Stimulated activated CD4-positive, alpha-beta T cell treated with anti-CD3 and anti-CD28 coated beads, Interleukin-2, amount 100 ng/mL, for 24 hours (primary cell): ENCODE measurements at regions not wholly inside any gene's neighbourhood (a gene's known extent, or its start where the extent isn't known, plus 50 kb on each side); places are given as distances from the start of the nearest gene placed in this dataset.

ENCODE experiments used
- DNase-seq, 2 donors: peaks; one replicate each; pipeline ENCODE4 v3.0.0-alpha.2; 2020

DNA sequence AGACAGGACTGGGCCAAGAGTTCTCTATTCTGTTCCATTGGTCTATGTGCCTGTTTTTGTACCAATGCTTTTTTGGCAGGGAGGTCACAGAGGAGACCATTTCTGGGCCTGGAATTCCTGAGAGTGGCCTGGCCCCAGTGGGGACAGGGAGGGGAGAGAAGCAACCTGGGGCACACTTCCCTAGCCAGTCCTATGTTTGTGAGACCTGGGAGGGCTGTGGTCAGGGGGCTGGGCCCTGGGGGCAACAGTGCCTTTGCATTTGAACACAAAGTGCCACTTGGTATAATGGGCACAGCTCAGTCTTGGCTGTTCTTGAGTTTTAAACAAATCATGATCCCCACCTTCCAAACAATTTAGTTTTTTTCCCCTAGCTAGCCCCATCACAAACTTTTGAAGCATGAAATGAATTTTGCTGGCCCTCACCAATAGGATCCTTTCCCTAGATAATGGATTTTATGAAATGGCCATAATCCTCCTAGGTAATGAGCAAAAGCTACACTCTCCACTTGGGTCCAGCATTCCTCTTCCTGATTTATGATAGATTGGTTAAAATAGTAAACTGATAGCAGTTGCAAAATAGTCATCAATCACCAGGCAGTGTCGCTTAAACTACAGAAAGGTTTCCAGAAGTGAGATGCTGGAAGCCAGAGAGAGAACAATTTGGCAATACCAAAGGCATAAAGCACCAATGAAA is 133.5 kb downstream of the GLI2 start:
- no peak for DNase-seq

DNA sequence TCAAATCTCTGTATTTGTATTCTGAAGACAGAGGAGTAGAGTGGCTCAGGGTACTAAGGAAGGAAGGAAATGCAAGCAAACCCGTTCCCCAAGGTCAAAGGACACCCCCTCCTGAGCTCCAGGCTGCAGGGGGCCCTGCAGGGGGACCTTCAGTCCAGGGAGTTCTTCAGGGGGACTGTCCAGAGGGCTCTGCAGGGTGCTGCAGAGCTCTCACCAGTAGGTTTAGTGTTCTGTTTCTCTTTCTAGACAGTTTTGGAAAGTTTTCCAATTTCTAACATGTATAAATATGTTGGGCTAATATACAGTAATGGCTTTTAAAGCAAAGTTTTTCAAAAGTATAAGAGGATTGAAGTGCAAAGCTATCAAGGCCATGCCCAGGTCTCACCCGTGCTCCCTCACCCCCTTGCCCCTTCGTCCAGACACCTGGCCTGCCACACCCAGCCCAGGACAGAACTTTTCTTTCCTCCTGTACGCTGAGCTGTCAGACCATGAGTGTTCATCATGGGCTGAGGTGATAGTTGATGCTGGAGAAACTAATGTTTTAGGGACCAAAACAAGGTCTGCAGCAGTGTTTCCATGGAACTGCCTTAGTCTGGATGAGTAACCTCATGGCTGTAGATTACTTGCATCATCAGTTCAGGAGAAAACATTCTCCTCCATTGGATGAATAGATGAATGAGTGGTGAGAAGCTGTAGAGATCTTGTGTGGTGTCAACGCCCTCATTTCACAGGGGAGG is 134.2 kb downstream of the GLI2 start:
- DNase-seq = no peak

DNA sequence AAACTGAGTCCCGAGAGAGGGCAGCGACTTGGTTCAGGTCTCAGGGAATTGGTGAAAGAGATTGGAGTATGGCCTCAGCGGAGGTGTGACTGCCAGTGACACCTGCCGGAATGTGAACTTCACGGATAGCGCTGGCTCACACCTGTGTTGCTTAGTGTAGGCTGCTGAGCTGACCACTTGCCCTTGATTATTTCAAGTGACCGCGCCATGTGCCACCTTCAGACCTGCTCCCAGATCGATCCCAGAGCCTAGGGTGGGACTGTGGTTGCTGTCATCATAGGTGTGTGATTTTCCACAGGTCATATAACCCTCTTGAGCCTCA is 134.8 kb downstream of the GLI2 start:
- no peak for DNase-seq

GRCh38 chr2:120871016-120871635 is 135.5 kb downstream of the GLI2 start:
- no peak for DNase-seq

- DNase-seq = no peak
These were observed 136.4 kb downstream of the GLI2 start for GRCh38 chr2:120871881-120872620.

DNA sequence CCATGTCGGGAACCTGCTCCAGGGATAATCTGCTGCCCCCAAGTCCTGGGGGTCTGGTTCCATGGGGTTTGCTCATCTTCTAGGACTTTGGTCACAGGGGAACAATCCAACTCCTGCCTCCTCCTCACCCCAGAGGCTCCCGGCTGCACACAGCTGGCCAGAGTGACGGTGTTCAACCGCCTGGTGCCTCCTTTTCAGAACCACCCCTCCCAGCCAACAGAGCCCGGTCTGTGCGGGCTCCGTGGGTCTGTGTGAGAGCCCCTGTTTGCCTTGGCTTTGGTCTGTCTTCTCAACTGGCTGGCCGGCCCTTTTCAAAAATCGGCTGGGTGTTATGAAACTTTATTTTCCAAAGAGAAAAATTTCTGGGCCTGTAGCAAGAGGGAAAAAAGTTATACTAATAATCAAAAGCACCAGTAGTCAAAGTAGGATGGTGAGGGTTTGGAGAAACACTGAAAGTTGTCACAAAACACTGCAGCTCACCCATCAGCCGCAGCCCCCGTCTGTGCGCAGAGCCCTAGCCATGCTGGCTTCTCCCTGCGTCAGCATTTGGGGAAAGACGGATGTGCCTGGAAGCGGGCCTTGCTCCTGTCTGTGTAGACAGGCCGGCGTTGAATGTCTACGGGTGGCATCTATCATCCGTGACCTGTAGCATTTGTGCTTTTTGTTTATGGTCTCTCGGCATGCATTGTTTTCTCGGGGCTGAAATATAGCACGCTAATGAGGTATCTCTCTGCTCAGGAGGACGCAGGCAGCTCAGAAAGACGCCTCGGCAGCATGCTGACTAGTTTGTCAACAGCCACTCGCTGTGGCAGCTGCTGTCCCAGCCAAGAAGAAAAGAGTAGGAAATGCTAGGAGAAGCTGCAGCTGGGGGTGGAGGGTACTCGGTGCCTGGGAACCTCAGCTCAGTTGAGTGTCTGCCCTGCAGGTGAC is 138.6 kb downstream of the GLI2 start:
- no peak for DNase-seq

DNA sequence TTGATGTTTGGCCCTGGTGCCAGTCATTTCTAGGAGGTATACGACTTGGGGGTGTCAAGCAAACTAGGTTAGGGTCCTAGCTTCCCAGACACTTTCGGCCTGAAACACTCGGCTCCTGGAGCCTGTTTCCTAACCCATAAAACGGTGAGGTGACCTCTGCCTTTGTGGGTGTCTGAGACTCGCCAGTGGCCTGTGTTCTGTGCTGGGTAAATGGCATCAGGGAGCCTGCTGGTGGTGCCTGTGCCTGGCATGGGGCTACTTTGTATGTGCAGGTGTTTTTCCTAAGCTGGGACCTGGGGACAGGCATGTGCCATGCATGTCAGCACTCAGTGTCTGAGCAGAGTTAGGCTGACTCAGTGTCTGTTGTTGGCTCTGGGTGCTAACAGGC is 139.2 kb downstream of the GLI2 start:
- DNase-seq = no peak

DNA sequence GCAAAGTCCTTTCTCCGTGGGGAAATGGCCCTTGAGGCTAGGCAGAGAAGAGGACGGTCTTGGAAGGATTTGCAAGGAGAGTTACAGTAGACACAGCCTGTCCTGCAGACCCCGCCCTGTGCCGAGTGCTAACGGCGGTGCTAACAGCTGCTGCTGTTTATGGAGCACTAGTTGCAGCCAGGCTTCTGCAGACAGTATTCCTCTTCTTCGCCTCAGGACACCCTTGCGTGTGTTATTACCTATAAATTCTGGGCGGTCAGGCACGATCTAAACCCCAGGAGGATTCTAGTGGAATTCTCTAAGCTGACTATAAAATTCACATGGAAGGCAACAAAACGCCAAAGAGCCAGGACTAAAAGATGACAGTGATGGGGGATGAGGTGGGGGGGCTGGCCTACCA is 139.8 kb downstream of the GLI2 start:
- no peak for DNase-seq

DNA sequence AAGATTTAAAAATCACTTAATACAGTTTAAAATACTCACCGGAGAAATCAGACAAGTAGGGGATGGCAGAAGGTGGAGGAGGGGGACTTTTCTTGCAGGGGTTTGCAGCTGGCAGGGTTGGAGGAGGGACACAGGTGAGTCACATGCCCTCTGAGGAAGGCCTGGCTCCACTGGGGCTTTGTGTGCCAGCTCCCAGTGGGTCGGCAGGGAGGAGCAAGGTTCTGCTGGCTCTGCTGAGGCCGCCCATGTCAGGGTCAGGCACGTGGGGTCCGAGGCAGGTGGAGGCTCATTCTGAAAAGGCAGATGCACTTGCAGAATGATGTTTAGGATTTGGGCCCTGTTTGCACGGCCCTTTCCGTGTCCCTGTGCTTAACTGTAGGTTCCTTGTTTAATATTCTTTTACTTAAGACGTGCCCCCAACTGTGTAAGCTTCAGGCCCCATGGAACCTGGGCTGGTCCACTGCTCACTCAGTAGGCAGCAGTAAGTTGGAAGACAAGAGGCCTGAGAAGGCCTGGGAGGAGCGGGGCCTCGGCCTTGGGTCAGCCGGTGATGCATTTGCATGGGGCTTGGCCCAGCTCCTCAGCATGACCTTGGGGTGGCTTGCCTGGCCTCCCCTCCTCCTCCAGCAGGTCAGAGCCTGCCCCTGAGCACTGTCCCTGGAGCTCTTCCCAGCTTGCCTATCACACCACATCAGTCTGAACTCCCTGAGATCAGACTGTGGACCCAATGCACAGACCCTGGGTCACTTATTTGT is 141.0 kb downstream of the GLI2 start:
- DNase-seq = no peak

GRCh38 chr2:120877409-120877808 is 141.7 kb downstream of the GLI2 start:
- no peak for DNase-seq

- no peak for DNase-seq
These were observed 143.3 kb downstream of the GLI2 start for GRCh38 chr2:120878970-120879369.

GRCh38 chr2:120879431-120880295 is 144.0 kb downstream of the GLI2 start:
- DNase-seq = no peak

- DNase-seq = no peak
These were observed 144.7 kb downstream of the GLI2 start for GRCh38 chr2:120880381-120880780.

- DNase-seq = no peak
These were observed 146.5 kb downstream of the GLI2 start for GRCh38 chr2:120881981-120882788.

DNA sequence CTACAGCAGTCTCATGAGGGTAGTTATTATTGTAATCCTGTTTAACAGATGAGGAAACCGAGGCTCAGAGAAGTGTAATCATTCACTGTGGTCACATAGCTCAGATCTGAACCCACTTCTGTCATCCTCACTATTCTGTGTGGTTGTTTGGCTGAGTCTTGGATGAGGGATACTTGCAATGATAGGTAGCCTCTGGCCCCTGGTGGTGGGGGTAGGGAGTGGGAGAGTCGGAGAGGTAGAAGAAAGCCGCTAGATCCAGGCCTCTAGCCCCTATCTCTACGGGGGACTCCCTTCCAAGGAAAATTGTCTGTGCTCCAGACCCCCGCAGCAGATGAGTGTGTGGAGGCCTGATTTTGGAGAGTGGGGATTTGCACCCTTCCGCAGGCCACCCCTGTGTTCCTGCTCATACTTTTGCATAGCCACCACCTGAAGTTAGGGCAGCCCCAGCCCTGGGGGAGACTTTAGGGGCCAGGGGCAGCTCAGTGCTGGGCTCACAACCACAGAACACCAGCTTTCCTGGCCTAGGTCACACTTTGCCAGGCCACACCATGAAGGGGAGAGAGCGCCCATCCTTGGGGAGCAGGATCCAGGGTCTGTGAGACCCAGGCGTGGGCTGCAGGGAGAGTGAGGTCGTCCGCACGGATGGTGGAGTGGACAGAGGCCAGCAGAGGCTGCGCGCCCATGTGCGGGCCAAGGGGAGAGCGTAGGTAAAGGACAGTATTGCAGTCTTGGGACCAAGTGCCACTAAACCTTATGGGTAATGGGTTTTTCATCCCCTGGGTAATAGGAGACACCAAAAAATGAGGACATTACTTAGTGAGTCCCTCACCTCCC is 148.2 kb downstream of the GLI2 start:
- no peak for DNase-seq

- no peak for DNase-seq
These were observed 149.0 kb downstream of the GLI2 start for GRCh38 chr2:120884472-120885290.

DNA sequence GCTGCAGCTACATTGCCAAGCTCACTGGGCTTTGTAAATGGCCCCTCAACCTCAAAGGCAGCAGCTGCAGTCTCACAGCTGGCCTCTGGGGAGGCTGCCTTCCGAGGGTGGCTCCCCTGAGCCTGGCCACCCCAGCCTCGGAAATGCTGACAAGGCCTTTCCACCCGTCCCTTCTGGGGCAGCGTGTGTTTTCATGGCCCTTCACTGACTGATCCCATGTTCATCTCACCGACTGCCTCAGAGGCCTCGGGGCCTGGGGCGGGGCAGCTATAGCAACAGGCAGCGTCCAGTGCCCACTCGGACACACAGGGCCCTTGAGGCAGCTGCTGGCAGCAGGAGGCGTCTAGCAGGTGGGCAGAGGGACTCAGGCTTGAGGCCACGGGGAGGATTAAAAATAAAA is 149.7 kb downstream of the GLI2 start:
- DNase-seq = no peak

- no peak for DNase-seq
These were observed 150.1 kb downstream of the GLI2 start for GRCh38 chr2:120885749-120886148.
